NCI-H446 (cell line): ENCODE measurements at regions not wholly inside any gene's neighbourhood (a gene's known extent, or its start where the extent isn't known, plus 50 kb on each side); places are given as distances from the start of the nearest gene placed in this dataset.

ENCODE experiments used
- DNase-seq, 2 experiments: peaks; one replicate each; lab custom pipeline; 2025; lab: John Stamatoyannopoulos, UW

DNA sequence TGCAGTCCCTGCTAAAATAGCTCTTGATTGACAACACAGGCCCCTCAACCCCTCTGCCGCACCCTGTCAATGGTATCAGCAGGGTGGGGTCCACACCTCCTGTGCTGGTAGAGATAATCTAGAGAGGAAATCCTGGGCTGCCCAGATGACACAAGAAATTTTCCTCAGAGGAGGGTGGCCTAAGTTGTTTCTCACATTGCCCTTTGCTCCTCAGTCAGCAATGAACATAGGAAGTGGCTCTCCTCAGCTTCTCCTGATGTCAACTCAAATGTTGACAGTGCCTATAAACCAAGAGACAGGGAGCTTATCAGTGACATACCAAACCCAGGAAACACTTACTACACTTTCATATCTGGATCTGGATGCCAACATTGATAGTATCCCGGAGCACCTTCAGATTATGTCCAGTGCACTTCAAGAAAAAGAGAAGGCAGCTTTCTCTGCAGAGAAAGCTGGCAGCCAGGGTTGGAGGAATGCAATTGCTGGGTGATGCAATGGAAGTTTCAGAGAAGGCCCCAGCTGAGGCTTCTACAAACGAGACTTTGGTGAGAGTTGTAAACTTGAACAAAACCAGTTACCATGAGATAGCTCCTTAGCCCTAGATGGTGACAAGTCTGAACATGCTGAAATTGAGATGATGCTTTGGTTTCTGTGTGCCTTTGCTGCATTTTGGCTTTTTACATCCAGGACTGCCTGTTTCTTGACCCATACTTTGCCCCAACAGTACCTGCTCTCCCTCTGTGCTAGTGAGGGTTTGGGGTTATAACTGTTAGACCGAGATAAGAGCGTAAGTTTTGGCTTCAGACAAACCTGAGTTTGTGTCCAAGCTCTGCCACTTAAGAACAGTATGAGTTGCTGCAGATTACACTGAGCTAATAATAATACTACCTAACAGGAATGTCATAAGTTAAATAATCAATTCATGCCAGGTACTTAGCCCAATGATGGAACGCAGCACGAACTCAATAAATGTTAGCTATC is 183.5 kb downstream of the NUAK1 start:
- no peak for DNase-seq

DNA sequence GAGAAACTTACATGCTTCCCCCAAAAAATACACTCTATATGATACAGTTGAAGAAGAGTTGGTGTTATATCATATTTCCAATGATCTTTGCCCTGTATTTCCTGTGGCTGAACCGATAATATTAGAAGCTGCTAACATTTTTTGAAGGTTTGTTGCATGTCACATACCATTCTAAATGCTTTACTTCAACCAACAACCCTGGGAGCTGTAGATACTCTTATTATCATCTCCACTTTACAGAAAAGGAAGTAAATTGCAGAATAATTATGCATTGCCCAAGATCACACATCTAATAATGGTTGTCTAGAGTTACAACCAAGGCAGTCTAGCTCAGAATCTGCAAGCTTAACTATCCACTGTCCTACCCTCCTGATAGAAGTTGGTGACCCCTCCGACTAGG is 182.8 kb downstream of the NUAK1 start:
- no peak for DNase-seq

DNA sequence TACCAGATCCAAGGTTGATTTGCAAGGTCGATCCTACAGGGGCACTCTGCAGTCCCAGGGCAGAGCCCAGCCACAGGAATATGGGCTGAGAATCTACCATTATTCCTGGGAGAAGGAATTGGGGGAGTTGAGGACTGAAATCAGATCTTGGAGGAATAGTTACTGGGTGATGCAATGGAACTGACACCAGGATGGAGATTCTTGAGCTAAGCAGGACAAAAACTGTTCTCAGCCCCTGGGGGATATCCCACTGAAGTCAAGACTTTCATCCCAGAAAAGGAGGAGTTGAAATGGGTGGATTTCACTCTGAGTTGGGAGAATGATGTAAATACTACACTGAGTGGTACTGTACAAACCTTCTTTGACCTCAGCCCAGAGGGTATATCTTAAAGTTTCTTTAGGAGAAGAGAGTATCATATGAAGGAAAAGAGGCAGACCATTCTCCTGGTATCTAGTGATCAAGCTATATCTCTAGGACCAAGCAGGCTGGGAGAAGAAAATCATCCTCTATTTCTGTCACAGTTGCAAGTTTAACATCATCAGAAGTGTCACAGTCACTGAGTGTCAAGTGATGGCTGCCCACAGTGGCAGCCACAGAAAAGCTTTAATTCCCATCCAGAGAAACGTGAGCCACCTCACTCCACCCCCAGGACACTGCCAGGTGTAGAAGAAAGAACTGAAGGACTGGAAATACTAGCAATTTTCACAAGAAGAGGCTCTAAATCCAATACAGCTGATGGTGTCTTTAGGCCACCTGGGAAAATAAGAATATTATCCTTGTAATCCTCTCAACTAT is 181.9 kb downstream of the NUAK1 start:
- DNase-seq, result no peak

DNA sequence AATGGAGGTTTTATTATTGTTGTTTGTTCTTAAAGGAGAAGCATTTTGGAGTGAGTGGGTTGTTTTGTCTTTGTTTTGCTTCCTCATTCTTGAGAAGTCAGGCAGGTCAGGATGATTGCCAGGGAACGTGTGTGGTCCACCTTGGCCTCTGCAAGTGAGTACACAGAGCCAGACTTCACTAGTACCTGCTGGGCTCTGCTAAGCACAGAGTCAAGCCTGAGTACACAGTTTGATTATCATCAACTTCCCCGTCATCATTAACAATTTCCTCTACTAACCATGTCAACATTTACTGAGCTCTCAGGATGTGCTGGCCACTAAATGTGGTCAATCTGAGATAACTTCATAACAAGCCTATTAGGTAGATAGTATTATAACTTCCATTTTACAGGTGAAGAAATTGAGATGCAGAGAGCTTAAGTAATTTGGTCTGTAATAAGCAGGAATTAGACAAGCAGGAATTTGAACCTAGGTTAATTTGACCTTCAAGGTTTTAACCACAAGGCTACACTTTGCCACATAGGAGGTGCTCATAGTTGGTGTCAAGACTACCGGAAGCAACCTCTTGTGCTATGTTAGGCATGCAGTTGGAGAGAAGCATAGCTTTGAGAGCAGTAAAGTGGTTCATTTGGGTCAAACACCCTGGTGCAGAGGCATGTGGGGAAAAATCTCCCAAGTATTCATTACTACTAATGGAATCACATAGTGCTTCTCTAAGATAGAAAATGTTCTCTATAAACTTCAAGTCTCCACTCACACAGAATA is 178.3 kb downstream of the NUAK1 start:
- no peak for DNase-seq

DNA sequence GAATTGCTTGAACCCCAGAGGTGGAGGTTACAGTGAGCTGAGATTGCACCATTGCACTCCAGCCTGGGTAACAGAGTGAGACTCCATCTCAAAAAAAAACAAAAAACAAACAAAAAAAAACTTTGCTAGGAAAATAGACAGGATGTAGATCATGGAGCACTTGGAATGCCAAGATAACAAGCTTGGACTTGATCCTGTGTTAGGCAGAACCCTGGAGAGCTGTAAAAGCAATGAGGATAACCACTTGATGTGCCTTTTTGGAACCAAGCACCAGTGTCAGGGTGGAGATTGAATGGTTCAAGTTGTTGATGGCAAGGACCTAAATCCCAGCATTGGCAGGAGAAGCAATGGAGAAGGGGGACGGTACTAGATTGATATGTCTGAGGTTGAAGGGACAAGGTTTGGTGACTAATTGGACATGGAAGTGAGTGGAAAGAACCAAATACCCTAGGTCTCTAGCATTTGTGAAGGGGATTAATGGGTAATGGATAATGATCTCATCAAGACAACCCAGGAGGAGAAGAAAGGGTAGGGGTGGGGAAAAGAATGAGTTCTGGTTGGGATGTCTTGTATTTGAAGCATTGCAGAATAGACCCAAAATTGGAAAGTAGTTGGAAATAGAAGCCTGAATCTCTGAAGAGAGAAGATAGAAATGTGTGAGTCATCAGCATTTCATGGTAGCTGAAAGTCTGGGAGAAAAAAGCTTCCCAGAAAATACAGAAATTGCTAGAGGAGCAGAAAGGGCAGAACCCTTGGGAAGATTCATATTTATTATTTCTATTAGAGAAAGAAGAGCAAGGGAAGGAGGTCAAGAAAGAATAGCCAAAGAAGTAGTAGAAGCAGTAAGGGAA is 176.7 kb downstream of the NUAK1 start:
- DNase-seq, result no peak

DNA sequence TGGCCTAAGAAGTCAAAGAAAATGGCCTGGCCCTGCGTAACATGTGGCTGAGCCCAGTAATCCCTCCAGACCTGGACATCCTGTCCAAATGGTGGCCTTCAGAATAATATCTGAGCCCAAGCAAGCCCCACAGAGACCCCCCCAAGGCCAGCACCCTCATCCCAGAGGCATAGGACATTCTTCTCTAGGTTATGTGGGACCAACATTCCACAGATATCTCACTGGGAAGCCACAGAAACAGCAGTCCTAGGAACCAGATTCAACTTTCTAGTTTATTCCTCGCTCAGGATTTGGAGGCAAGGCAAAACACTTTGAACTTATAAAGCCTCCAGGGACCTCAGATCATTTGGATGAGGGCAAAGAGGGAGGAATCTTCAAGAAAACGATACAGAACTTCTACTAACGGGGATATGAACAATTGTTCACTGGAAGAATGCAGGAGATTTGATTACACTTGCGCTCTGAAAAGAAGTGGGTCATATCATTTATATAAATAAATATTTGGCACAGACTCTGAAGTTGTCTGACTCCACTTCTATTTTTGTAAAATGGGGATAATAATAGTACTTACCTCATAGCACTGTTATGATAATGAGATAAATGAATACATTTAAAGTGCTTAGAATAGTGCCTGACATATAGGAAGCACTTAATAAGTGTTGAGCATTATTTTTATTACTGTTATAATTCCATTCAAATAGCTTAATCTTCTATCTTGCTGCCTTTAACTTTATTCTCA is 171.5 kb downstream of the NUAK1 start:
- DNase-seq, result no peak

DNA sequence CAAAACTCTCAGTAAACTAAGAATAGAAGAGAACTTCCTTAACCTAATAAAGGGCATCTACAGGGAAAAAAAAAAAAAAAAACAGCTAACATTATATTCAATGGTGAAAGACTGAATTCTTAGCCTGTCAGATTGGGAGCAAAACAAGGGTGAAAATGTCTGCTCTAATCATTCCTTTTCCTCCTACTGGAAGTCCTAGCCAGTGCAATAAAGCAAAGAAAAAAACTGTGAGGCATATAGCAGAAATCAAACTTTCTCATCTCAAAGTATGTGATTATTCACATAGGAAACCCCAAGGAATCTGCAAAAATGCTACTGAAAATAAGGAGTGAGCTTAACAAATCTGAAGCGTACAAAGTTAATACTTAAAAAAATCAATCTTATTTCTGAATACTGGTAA is 170.7 kb downstream of the NUAK1 start:
- no peak for DNase-seq

DNA sequence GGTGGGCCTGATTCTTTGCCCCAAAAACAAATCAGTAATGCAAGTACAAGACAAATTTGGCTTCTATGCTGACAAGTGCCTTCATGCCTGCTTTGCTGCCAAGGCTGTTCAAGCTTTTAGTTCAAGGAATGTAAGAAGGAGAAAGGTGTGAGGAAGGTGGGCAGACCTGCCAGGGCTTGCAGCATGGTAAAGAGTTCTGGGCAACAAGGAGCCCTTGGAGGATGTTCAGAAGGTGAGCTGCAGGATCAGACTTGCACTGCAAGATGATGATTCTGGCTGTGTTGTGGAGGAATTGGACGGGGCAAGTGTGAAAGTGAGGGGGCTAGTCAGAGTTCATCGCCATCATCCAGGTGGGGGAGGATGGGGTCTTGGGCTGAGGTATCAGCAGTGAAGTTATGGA is 167.9 kb downstream of the NUAK1 start:
- no peak for DNase-seq

DNA sequence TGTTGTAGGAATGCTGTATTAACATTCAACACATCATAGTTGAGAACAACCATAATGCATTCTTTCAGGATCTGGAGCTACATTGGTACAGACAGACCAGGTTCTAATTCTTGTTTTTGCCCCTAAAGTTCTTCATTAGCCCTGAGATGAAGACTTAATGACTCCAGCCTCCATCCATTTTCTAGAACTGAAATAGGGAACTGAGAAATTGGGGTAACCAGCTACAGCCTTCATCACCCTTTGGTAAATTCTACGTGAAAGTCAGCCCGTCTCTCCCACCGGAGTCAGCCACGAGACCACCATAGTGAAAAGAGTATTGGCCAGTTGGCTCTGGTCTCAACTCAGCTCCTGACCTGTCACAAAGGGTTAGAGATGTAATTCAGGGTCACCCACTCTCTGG is 164.0 kb downstream of the NUAK1 start:
- DNase-seq, result no peak

DNA sequence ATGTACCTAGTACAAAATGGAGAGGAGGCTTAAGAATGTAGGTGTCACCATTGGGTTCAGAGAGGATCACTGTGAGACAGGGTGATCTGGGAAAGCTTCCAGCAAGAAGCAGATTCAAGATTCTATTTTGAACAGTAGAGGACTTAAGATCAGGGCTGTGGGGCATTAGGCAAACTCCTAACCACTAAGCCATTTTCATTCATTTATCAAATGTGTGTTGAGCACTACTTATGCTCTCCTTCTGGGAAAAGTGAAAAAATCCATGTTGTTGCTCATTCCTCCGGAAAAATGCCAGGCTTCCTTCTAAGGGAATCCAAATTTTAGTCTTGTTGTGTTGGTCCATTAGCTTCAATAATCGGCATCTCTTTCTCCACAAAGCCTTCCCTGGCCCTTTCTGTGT is 163.4 kb downstream of the NUAK1 start:
- DNase-seq, result no peak

DNA sequence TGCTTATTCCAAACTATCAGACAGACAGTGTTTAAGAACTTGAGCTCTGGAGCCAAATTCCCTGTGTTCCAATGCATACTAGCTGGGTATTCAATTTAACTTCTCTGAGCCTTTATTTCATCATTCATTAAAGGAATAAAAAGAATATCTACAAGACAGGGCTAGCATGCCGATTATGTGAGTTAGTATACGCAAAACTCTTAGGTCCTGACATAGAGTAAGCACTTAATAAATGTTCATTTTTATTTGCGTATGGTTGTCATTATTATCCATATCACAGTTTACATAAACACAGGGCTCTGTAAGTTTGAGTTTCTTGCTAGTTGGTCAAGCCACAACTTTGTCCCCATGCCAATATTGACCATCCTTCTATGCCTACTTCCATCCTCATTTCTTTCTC is 161.5 kb downstream of the NUAK1 start:
- DNase-seq, result no peak

DNA sequence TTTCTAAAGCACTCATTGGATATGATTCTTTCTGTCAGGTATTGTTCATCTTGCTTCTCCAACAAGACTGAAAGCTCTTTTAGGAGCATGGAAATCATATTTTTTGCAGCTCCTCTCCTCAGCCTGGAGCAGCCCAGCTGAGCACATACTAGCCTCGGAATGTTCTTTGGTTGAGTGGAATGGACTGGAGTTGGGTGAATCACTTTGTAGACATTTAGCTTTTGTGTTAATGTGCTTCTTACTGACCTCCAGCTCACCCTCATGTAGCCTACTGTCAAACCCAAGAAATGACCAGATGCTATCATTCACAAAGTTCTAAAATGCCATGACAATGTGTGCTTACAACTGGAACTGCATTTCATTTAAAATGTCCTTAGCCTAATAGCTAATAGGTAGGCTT is 161.1 kb downstream of the NUAK1 start:
- no peak for DNase-seq

DNA sequence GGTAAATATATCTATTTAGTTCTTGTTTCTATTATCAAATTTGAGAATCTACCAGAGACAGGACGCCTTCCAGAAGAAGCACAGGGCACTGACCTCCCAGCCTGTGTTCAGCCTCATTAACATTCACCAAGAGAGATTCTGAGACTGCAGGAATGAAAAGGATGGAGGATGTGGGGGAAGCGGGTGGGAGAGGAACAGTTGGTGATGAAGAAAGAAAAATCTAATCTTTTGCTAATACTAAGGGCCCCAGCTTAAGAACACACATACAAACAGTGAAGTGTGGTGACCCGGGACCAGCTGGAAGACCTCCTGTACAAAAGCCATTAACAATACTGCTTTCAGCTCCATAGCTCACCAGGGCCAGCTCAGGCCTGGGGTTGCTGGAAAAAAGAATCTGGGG is 160.5 kb downstream of the NUAK1 start:
- DNase-seq, result no peak

DNA sequence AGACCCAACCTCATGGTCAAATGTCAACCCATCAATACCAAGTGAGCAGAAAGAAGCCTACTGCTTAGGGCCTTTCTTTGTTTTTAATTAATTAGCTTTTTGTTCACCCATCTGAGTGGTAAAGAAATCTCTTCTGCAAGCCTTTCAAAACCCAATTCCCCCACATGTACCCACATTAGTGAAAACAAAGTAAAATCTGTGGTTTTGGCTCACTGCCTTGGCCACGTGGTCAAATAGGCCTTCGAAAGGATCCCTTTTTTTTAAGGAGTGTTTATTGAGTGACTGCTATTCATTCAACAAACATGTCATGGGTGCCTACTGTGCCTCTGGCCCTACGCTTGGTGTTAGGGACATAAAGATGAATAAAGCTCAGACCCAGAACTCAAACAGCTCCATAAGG is 160.1 kb downstream of the NUAK1 start:
- no peak for DNase-seq

DNA sequence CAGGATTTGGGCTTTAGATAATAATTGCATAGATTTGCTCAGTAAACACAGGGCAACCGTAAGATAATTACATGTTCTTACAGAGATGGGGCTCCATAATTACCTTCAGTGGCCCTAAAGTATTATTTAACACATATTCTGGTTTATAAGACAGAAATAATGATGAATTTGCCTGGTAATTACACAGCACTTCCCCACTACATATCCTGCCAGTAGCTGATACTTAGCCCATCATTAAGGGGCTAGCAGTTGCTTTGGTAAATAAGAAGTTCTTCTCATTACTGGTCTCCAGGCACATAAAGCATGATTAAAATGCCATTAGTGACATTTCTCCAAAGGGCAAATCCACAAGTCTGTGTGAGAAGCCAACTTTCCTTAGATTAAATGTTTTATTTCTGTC is 158.7 kb downstream of the NUAK1 start:
- DNase-seq, result no peak

DNA sequence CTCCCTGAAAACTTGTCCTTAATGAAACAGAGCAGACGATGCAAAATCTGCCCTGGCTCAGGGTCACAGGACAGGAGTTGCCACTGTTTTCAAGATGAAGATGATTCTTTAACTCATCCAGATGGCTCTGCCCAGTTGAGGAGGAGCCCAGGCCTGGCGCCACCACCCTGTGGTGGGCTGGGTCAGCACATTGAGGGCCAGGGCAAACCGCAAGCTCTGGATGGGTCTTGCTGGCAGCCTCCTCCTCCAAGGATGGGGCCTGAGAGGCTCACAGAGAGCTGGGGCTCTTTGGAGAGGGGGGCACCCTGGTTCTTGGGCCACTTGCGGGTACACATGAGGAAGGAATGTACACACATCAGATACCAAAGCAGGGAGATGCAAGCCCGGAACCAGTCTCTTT is 158.2 kb downstream of the NUAK1 start:
- DNase-seq, result no peak

DNA sequence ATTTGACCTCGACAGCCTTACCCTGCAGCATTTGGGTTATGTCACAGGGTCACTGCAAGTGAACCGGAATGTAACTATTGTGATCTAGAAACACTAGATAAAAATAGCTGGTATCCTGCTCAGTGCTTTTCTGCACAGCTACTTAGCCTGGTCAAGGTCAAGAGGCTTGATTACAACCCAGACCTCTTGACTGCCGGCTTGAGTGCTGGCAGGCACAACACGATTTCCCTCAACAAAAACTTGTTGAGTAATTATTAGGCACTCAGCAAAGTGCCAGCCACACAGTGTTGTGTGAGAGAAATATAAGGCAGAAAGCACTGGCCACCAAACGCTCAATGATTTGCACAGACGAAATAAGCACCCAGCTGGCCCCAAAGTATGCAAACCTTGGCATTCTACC is 156.7 kb downstream of the NUAK1 start:
- DNase-seq, result no peak

DNA sequence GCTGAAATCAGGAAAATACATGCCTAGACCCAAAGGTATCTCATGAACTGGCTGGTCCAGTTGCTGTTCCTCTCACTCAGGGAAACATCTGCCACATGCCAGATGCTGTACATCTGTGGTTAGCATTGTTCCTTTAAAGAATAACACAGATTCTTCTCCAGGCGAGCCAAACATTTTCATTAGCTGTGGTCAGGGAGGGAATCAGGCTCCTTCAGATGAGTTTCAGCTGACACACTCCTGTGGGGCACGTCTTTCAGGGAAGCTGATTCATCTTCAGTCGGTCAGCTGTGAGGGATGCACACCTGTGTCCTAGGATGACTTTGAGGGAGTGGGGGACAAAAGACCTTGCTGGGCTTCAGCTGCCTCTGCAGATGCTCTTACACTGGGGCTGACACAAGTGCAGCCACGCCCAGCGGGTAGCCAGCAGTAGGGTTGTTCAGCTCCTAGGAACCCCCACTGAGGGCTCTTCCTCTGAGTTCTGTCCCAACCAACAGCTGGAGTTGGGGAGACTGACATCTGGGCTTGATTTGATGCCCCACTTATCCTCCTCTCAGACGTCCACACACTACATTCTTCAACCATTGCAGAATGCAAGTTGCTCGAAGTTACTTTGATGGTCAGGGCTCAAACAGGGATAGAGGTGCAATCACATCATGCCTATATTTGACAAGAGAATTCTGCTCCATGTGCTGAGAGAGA is 155.0 kb downstream of the NUAK1 start:
- no peak for DNase-seq

DNA sequence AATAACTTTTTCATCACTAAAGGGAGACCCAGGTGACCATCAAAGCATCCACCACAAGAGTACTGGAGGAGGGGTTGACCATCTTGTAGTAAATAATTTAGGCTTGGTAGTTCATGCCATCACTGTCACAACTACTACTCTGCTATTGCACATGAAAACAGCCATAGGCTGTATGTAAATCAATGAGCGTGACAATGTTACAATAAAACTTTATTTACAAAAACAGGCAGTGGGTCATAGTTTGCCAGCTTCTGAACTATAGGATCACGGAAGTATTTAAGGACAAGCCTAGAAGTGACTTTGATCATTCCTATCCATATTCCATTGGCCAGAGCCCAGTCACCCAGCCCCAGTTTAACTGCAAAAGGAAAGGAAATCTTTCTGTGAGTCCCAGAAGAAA is 153.4 kb downstream of the NUAK1 start:
- DNase-seq, result no peak
